Heart left ventricle (tissue), 16 donors: ENCODE measurements at regions not wholly inside any gene's neighbourhood (a gene's known extent, or its start where the extent isn't known, plus 50 kb on each side); places are given as distances from the start of the nearest gene placed in this dataset.

Experiments used
- ATAC-seq, 4 donors: fragments of 200-7000 bp; cut with Tn5 transposase; one replicate each; pipeline ENCODE4 v1.9.1; 2020 to 2022; ENCODE audit warnings: moderate library complexity in 4 of 4, mild to moderate bottlenecking in 3 of 4, moderate number of reproducible peaks in 1 of 4
- DNase-seq, 5 donors: peaks; one replicate each; pipeline ENCODE4 v3.0.0-alpha.2; 2020
- H3K27ac ChIP-seq, 12 donors: fragments of 200-600 bp; sonication (generic) in 4 of 12; one replicate each; pipeline versions ENCODE4 v1.5.0 to v1.8.0; 2016 to 2022; ENCODE audit warnings: mild to moderate bottlenecking in 2 of 12
- H3K27me3 ChIP-seq, 9 donors: fragments of 200-600 bp; sonication (generic) in 2 of 9; one replicate each; pipeline versions ENCODE4 v1.5.1 to v1.8.0; 2016 to 2022; ENCODE audit warnings: mild to moderate bottlenecking in 3 of 9
- H3K36me3 ChIP-seq, 9 donors: fragments of 200-600 bp; sonication (generic) in 2 of 9; one replicate each; pipeline versions ENCODE4 v1.5.0 to v1.8.0; 2018 to 2022; ENCODE audit warnings: mild to moderate bottlenecking in 2 of 9
- H3K4me1 ChIP-seq, 12 donors: fragments of 200-600 bp; sonication (generic) in 4 of 12; one replicate each; pipeline versions ENCODE4 v1.5.0 to v1.8.0; 2016 to 2022; ENCODE audit warnings: mild to moderate bottlenecking in 3 of 12
- H3K4me3 ChIP-seq, 12 donors: fragments of 200-600 bp; sonication (generic) in 4 of 12; one replicate each; pipeline versions ENCODE4 v1.5.0 to v1.8.0; 2017 to 2022; ENCODE audit warnings: mild to moderate bottlenecking in 9 of 12, moderate library complexity in 4 of 12
- H3K9me3 ChIP-seq, 12 donors: fragments of 200-600 bp; sonication (generic) in 4 of 12; one replicate each; pipeline versions ENCODE4 v1.5.0 to v1.8.0; 2016 to 2022; ENCODE audit warnings: mild to moderate bottlenecking in 1 of 12
- CTCF ChIP-seq, 12 donors: fragments of 200-600 bp; sonication (generic) in 4 of 12; IDR thresholded peaks; one replicate each; pipeline versions ENCODE4 v1.5.0 to v1.8.0; 2018 to 2022; ENCODE audit warnings: antibody characterized with exemption in 12 of 12, mild to moderate bottlenecking in 5 of 12
- POLR2A ChIP-seq, 2 donors: fragments of 450-650 bp; IDR thresholded peaks; one replicate each; pipeline ENCODE4 v1.6.1; 2017; ENCODE audit warnings: antibody characterized with exemption in 2 of 2, mild to moderate bottlenecking in 2 of 2, moderate library complexity in 2 of 2
- WGBS, 4 donors: extraction: QIAGEN DNeasy Blood & Tissue Kit in 2 of 4; methylation state at CpG; one replicate each; pipeline versions ENCODE4 v1.1.5 to v1.1.7; 2013 to 2018; 5-methylcytosine and 5-hydroxymethylcytosine counted together
- intact Hi-C, 10 donors: fragments of 100-400 bp; cut with DNase I; formaldehyde crosslinking; loops; one replicate each; pipeline versions ENCODE4 v1.11.1 to v1.14.2; 2022
- donor health status: ischemic (EF 13 %, LVEDD 7.1; RV severe dilation, severe dysfunction).
- donor health status: healthy with polysubstance abuse.
- donor health status: DM: no; HTN: yes; CAD: no.
- donor health status: DM: no; HTN: no; CAD: no.
- donor health status: ischemic (EF 25% LVEDD 6.9; RV normal size, moderate dysfunction).
- donor health status: ischemic (EF 25% LVEDD 5.7; RV mildly dilated, moderate dysfunction).
- donor health status: healthy.
- donor health status: DM: yes; HTN: yes; CAD: no.
- donor health status: ischemic (EF 35%, LVEDD 5.7; RV mildly dilated, moderate dysfunction).
- donor health status: nonischemic (EF 11% LVEDD 7.7; RV severe dilation, severe dysfunction).
- donor health status: DM: yes; HTN: yes; CAD: no.
- donor health status: PGD.
- donor health status: ischemic (EF 29% LVEDD 5.4; RV normal size, mild dysfunction).
- donor health status: nonischemic (EF 23%, LVEDD 6.1; RV moderate dilation, normal function).

DNA sequence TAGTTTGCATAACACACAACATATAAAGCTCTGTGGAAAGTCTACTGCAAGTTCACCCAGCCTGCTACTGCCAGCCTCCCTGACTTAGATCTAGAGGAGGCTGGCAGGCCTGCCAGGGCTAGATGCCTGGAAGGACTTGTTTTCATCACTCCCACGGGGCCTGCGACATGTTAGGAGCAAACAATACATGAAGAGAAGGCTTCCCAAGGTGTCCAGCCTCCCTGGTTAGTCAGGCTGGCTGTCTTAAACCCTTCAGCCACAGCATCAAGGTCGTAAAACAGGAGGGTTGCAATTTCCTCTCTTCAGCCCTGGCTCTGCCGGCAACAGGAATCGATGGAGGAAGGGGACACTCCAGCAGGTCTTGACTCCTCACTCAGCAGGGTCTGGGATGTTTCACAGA is 104.5 kb downstream of the NGF start:
- peak overlapping the region in 1 of 12 donors; percentile 36 for H3K27ac ChIP-seq
- H3K4me3 ChIP-seq: no peak overlapping the region
- intact Hi-C loops: no loop called here
- TF ChIP-seq POLR2A (IDR thresholded peaks at IDR 0.05) (no peak), CTCF (IDR thresholded peaks at IDR 0.05) (no peak)
- DNase-seq (peak in 1 of 5 donors; percentile 28), ATAC-seq (peak in 2 of 4 donors; percentile 18 to 34)
- H3K4me1 ChIP-seq: peaks cover 0 to 6% (median 0%) of the 10 kb centered on the region in 12 donors
- H3K36me3 ChIP-seq: no peaks in the 10 kb centered on the region
- no peaks in the 10 kb centered on the region for H3K27me3 ChIP-seq
- H3K9me3 ChIP-seq: no peaks in the 10 kb centered on the region
- WGBS, 4 donors: 28 to 42% (median 37%) methylated on average over 3 to 5 of the region's 5 CpGs

GRCh38 chr1:115230281-115230680 is 107.8 kb downstream of the NGF start:
- peaks cover 0 to 6% (median 0%) of the 10 kb centered on the region in 12 donors for H3K4me1 ChIP-seq
- ATAC-seq (no peak), DNase-seq (no peak)
- no peaks in the 10 kb centered on the region for H3K27me3 ChIP-seq
- H3K9me3 ChIP-seq: no peaks in the 10 kb centered on the region
- intact Hi-C loops: no loop called here
- no peak overlapping the region for H3K27ac ChIP-seq
- WGBS, 4 donors: 69 to 82% (median 71%) methylated on average over 3 of the region's 3 CpGs
- TF ChIP-seq POLR2A (IDR thresholded peaks at IDR 0.05): no peak
- TF ChIP-seq CTCF (IDR thresholded peaks at IDR 0.05): no peak
- no peak overlapping the region for H3K4me3 ChIP-seq
- H3K36me3 ChIP-seq: no peaks in the 10 kb centered on the region

- H3K4me1 ChIP-seq: peaks cover 0 to 6% (median 0%) of the 10 kb centered on the region in 12 donors
- ATAC-seq (no peak), DNase-seq (no peak)
- H3K4me3 ChIP-seq: no peak overlapping the region
- no peaks in the 10 kb centered on the region for H3K36me3 ChIP-seq
- no peaks in the 10 kb centered on the region for H3K9me3 ChIP-seq
- 80 to 95% (median 87%) methylated on average over 1 of the region's 1 CpG for WGBS, 4 donors
- H3K27me3 ChIP-seq: no peaks in the 10 kb centered on the region
- intact Hi-C loops: no loop called here
- no peak for TF ChIP-seq CTCF (IDR thresholded peaks at IDR 0.05)
- no peak for TF ChIP-seq POLR2A (IDR thresholded peaks at IDR 0.05)
- H3K27ac ChIP-seq: no peak overlapping the region
Observed at GRCh38 chr1:115229016-115229415, 109.0 kb downstream of the NGF start.

DNA sequence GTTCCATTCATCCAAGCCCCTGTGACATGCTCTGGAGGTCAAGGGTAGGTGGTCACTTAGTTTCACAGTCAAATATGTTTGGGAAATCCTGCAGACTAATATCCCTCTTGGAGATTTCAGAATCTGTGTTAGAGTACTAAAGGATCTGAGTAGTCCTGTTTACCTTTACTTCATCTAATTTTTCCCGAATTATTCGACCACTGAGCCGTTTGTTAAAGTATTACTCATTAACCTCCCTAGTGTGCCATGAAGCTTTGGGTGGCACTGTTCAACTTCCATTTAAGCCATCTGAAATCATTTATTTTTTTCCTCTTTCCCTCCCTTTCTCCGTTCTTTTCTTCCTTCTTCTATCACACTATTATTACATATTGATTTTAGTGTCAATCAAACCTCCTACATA is 109.9 kb downstream of the NGF start:
- Histone ChIP-seq H3K9me3 (no peaks in the 10 kb centered on the region), H3K4me3 (no peak overlapping the region), H3K27ac (no peak overlapping the region), H3K36me3 (no peaks in the 10 kb centered on the region), H3K4me1 (no peaks in the 10 kb centered on the region), H3K27me3 (no peaks in the 10 kb centered on the region)
- 90 to 94% (median 91%) methylated on average over 4 of the region's 4 CpGs for WGBS, 4 donors
- intact Hi-C loops: no loop called here
- no peak for ATAC-seq
- DNase-seq: no peak
- TF ChIP-seq CTCF (IDR thresholded peaks at IDR 0.05) (no peak), POLR2A (IDR thresholded peaks at IDR 0.05) (no peak)
